ENCODE measurements at regions not wholly inside any gene's neighbourhood (a gene's known extent, or its start where the extent isn't known, plus 50 kb on each side); places are given as distances from the start of the nearest gene placed in this dataset.

DNA sequence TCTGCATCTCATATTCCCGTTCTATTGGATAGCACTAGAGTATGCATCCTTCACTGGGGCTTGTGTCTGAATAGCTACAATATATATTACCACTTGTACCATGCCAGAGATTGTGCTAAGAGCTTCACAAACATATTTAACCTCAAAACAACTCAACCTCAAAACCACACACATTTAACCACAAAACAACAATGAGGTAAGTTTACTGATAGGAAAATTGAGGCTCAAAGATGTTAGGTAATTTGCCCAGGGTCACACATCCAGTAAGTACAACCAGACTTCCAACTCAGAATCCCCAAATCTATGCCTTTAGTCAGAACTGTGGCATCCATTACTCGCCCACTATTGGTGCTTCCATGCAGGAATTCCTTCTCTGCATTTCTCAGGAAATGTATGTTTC, 220.0 kb downstream of the FAM43A start:
- TF ChIP-seq CTCF (IDR thresholded peaks at IDR 0.05; ENCODE audit: low read depth, low read length), result no peak

GRCh38 chr3:194906229-194906629, 220.5 kb downstream of the FAM43A start:
- H3K4me3 ChIP-seq (ENCODE audit: low read depth, low read length), result no peak overlapping the region
- no peak for TF ChIP-seq CTCF (IDR thresholded peaks at IDR 0.05; ENCODE audit: low read depth, low read length)

More for the DNA sequence above, 220.0 kb downstream of the FAM43A start:
- H3K4me3 ChIP-seq (ENCODE audit: low read depth, low read length), result no peak overlapping the region

DNA sequence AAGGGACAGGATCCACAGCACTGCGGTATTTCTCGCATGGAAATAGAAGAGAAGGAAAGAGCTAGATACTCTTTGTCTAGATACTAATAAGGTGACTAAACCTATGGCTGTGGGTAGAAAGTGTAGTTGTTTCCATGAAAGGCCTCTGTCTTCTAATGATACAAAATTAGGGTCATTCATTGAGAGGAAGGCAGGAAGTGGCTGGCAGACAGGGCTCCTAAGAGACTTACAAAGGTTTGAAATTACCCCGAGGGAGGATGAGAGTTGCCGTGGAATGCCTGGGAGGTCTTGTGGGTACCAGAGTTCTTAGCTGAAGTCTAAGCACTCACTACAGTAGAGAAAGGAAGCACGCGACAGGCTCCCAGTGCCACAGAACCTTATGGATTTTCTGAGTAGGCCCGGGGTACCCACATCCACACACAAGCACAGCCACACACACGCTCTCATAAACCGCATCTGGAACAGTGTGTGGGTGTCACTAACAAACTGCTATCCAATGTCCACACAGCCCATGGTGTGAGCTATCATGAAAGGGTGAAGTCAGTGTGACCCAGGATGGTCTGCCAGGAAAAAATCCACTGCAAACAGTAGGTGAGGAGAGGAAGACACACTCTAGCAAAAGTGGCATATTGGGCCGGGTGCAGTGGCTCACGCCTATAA, 221.4 kb downstream of the FAM43A start:
- no peak overlapping the region for H3K4me3 ChIP-seq (ENCODE audit: low read depth, low read length)
- no peak for TF ChIP-seq CTCF (IDR thresholded peaks at IDR 0.05; ENCODE audit: low read depth, low read length)

GRCh38 chr3:194907811-194908210, 222.1 kb downstream of the FAM43A start:
- no peak for TF ChIP-seq CTCF (IDR thresholded peaks at IDR 0.05; ENCODE audit: low read depth, low read length)
- H3K4me3 ChIP-seq (ENCODE audit: low read depth, low read length), result no peak overlapping the region

GRCh38 chr3:194908496-194908895, 222.8 kb downstream of the FAM43A start:
- H3K4me3 ChIP-seq (ENCODE audit: low read depth, low read length), result no peak overlapping the region
- TF ChIP-seq CTCF (IDR thresholded peaks at IDR 0.05; ENCODE audit: low read depth, low read length), result no peak

- TF ChIP-seq CTCF (IDR thresholded peaks at IDR 0.05; ENCODE audit: low read depth, low read length), result no peak
- H3K4me3 ChIP-seq (ENCODE audit: low read depth, low read length), result no peak overlapping the region
Measured at GRCh38 chr3:194908972-194909371, 223.3 kb downstream of the FAM43A start.

DNA sequence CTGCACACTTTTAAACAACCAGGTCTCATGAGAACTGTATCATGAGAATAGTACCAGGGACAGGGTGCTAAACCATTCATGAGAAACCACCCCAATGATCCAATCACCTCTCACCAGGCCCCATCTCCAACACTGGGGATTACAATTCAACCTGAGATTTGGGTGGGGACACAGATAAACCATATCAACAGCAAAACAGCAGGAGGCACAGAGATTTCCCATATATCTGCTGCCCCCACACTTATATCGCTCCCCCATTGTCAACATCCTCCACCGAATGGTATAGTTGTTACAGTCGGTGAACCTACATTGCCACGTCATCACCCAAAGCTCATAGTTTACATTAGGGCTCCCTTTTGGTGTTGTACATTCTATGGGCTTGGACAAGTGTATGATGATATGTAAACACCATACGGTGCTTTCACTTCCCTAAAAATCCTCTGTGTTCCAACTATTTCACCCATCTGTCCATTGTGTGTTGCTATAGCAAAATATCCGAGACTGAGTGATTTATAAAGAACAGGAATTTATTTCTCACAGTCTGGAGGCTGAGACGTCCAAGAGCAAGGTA, 224.8 kb downstream of the FAM43A start:
- TF ChIP-seq CTCF (IDR thresholded peaks at IDR 0.05; ENCODE audit: low read depth, low read length), result no peak
- H3K4me3 ChIP-seq (ENCODE audit: low read depth, low read length), result no peak overlapping the region
